ENCODE measurements at regions not wholly inside any gene's neighbourhood (a gene's known extent, or its start where the extent isn't known, plus 50 kb on each side); places are given as distances from the start of the nearest gene placed in this dataset.

DNA sequence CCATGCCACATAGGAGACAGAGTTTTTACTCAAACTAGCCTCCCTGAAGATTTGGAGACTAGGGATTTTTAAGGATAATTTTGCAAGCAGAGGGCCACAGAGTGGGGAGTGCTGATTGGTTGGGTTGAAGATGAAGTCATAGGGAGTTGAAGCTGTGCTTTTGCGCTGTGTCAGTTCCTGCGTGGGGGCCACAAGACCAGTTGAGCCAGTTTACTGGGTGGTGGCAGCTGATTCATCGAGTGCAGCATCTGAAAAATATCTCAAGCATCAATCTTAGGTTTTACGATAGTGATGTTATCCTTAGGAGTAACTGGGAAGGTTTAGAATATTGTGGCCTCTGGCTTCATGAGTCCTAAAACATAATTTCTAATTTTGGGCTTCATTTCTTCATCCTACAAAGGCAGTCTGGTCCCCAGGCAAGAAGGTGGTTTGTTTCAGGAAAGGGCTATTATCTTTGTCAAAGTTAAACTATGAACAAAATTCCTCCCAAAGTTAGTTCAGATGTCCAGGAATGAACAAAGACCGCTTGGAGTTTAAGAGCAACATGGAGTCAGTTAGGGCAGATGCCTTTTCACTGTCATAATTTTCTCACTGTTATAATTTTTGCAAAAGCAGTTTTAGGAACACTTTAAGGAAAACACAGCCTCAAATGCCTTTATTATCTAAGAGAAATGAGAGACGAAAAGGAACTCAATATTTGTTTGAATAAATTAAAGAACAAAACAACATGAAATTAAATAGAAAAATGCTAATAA, 960.8 kb upstream of the PRKX start:
- TF ChIP-seq EP300 (conservative IDR thresholded peaks at IDR 0.05; ENCODE audit: poor library complexity, severe bottlenecking), result no peak
- TF ChIP-seq, protein P1, sequence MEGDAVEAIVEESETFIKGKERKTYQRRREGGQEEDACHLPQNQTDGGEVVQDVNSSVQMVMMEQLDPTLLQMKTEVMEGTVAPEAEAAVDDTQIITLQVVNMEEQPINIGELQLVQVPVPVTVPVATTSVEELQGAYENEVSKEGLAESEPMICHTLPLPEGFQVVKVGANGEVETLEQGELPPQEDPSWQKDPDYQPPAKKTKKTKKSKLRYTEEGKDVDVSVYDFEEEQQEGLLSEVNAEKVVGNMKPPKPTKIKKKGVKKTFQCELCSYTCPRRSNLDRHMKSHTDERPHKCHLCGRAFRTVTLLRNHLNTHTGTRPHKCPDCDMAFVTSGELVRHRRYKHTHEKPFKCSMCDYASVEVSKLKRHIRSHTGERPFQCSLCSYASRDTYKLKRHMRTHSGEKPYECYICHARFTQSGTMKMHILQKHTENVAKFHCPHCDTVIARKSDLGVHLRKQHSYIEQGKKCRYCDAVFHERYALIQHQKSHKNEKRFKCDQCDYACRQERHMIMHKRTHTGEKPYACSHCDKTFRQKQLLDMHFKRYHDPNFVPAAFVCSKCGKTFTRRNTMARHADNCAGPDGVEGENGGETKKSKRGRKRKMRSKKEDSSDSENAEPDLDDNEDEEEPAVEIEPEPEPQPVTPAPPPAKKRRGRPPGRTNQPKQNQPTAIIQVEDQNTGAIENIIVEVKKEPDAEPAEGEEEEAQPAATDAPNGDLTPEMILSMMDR (IDR thresholded peaks at IDR 0.05; ENCODE audit: poor library complexity, severe bottlenecking), result no peak
- no peak for TF ChIP-seq POLR2AphosphoS5 (IDR thresholded peaks at IDR 0.05)
- no peak for TF ChIP-seq EZH2 (IDR thresholded peaks at IDR 0.05; ENCODE audit: borderline replicate concordance, insufficient read depth, low read length, poor library complexity, severe bottlenecking)
- TF ChIP-seq, protein P2, sequence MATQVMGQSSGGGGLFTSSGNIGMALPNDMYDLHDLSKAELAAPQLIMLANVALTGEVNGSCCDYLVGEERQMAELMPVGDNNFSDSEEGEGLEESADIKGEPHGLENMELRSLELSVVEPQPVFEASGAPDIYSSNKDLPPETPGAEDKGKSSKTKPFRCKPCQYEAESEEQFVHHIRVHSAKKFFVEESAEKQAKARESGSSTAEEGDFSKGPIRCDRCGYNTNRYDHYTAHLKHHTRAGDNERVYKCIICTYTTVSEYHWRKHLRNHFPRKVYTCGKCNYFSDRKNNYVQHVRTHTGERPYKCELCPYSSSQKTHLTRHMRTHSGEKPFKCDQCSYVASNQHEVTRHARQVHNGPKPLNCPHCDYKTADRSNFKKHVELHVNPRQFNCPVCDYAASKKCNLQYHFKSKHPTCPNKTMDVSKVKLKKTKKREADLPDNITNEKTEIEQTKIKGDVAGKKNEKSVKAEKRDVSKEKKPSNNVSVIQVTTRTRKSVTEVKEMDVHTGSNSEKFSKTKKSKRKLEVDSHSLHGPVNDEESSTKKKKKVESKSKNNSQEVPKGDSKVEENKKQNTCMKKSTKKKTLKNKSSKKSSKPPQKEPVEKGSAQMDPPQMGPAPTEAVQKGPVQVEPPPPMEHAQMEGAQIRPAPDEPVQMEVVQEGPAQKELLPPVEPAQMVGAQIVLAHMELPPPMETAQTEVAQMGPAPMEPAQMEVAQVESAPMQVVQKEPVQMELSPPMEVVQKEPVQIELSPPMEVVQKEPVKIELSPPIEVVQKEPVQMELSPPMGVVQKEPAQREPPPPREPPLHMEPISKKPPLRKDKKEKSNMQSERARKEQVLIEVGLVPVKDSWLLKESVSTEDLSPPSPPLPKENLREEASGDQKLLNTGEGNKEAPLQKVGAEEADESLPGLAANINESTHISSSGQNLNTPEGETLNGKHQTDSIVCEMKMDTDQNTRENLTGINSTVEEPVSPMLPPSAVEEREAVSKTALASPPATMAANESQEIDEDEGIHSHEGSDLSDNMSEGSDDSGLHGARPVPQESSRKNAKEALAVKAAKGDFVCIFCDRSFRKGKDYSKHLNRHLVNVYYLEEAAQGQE (IDR thresholded peaks at IDR 0.05; ENCODE audit: borderline replicate concordance), result no peak
- no peak for TF ChIP-seq RAD21 (conservative IDR thresholded peaks at IDR 0.05)
- no peak for TF ChIP-seq MXI1 (conservative IDR thresholded peaks at IDR 0.05; ENCODE audit: poor library complexity, severe bottlenecking)
- no peak for TF ChIP-seq TAF1 (IDR thresholded peaks at IDR 0.05; ENCODE audit: low read depth)
- no peak for TF ChIP-seq SMC3 (conservative IDR thresholded peaks at IDR 0.05; ENCODE audit: poor library complexity)

All from neural cell (in vitro differentiated cells).